Neural crest cell (in vitro differentiated cells): ENCODE measurements at regions not wholly inside any gene's neighbourhood (a gene's known extent, or its start where the extent isn't known, plus 50 kb on each side); places are given as distances from the start of the nearest gene placed in this dataset.

Experiments
- DNase-seq: peaks from one replicate; pipeline ENCODE4 v3.0.0; 2021; ENCODE audit warnings: low read depth, mixed read lengths, low spot score
- H3K27ac Mint-ChIP-seq: one replicate; pipeline ENCODE4 v1.8.0; 2021; ENCODE audit warnings: mild to moderate bottlenecking, mixed read lengths; ENCODE audit not compliant: unreplicated experiment
- H3K27me3 Mint-ChIP-seq: 2 replicates; pipeline ENCODE4 v1.8.0; 2021; ENCODE audit warnings: low read depth, mild to moderate bottlenecking, mixed read lengths
- H3K36me3 Mint-ChIP-seq: 2 replicates; pipeline ENCODE4 v1.8.0; 2021; ENCODE audit warnings: low read depth, mild to moderate bottlenecking, mixed read lengths
- H3K4me1 Mint-ChIP-seq: 2 replicates; pipeline ENCODE4 v1.8.0; 2021; ENCODE audit warnings: mixed read lengths
- H3K4me3 Mint-ChIP-seq: one replicate; pipeline ENCODE4 v1.8.0; 2021; ENCODE audit warnings: mild to moderate bottlenecking, mixed read lengths
- H3K9me3 Mint-ChIP-seq: 2 replicates; pipeline ENCODE4 v1.8.0; 2021; ENCODE audit warnings: mixed read lengths
- CTCF ChIP-seq: fragments of 200-600 bp; sonication (generic); conservative IDR thresholded peaks from 2 replicates; pipeline ENCODE4 v1.5.0; 2021; ENCODE audit warnings: antibody characterized with exemption, mild to moderate bottlenecking

GRCh38 chr12:76694369-76694768 is 69.5 kb upstream of the ZDHHC17 start:
- H3K4me3 Mint-ChIP-seq, result no peak overlapping the region
- no peak for DNase-seq
- H3K27ac Mint-ChIP-seq, result no peak overlapping the region
- no peaks in the 10 kb centered on the region for H3K27me3 Mint-ChIP-seq
- peaks cover 2% of the 10 kb centered on the region for H3K9me3 Mint-ChIP-seq
- H3K4me1 Mint-ChIP-seq, result peaks cover 18% of the 10 kb centered on the region
- H3K36me3 Mint-ChIP-seq, result no peaks in the 10 kb centered on the region
- no peak for TF ChIP-seq CTCF

GRCh38 chr12:76696186-76696585 is 67.7 kb upstream of the ZDHHC17 start:
- DNase-seq, result no peak
- Mint-ChIP-seq H3K27ac (no peak overlapping the region), H3K4me1 (peaks cover 20% of the 10 kb centered on the region), H3K27me3 (no peaks in the 10 kb centered on the region), H3K36me3 (no peaks in the 10 kb centered on the region), H3K4me3 (no peak overlapping the region), H3K9me3 (no peaks in the 10 kb centered on the region)
- TF ChIP-seq CTCF, result no peak

GRCh38 chr12:76697849-76698248 is 66.1 kb upstream of the ZDHHC17 start:
- H3K36me3 Mint-ChIP-seq, result no peaks in the 10 kb centered on the region
- no peak for DNase-seq
- no peak overlapping the region for H3K4me3 Mint-ChIP-seq
- no peaks in the 10 kb centered on the region for H3K27me3 Mint-ChIP-seq
- H3K27ac Mint-ChIP-seq, result no peak overlapping the region
- no peaks in the 10 kb centered on the region for H3K9me3 Mint-ChIP-seq
- no peak for TF ChIP-seq CTCF
- peaks cover 14% of the 10 kb centered on the region for H3K4me1 Mint-ChIP-seq

GRCh38 chr12:76698316-76698715 is 65.6 kb upstream of the ZDHHC17 start:
- Mint-ChIP-seq H3K4me1 (peaks cover 14% of the 10 kb centered on the region), H3K36me3 (no peaks in the 10 kb centered on the region), H3K27ac (no peak overlapping the region), H3K9me3 (no peaks in the 10 kb centered on the region), H3K4me3 (no peak overlapping the region), H3K27me3 (no peaks in the 10 kb centered on the region)
- no peak for TF ChIP-seq CTCF
- DNase-seq, result no peak

- Mint-ChIP-seq H3K36me3 (no peaks in the 10 kb centered on the region), H3K27ac (no peak overlapping the region), H3K4me3 (no peak overlapping the region), H3K4me1 (peaks cover 14% of the 10 kb centered on the region), H3K27me3 (no peaks in the 10 kb centered on the region), H3K9me3 (no peaks in the 10 kb centered on the region)
- no peak for DNase-seq
- no peak for TF ChIP-seq CTCF
Measured at GRCh38 chr12:76698966-76699365, 64.9 kb upstream of the ZDHHC17 start.

GRCh38 chr12:76701690-76702089 is 62.2 kb upstream of the ZDHHC17 start:
- Mint-ChIP-seq H3K9me3 (no peaks in the 10 kb centered on the region), H3K4me3 (no peak overlapping the region), H3K4me1 (peaks cover 14% of the 10 kb centered on the region), H3K36me3 (no peaks in the 10 kb centered on the region), H3K27me3 (no peaks in the 10 kb centered on the region), H3K27ac (no peak overlapping the region)
- no peak for DNase-seq
- no peak for TF ChIP-seq CTCF
